IMR-90 (cell line): ENCODE measurements at regions not wholly inside any gene's neighbourhood (a gene's known extent, or its start where the extent isn't known, plus 50 kb on each side); places are given as distances from the start of the nearest gene placed in this dataset.

Source experiments
- ATAC-seq: fragments of 200-7000 bp; cut with Tn5 transposase; 2 replicates; pipeline ENCODE4 v1.9.1; 2020; ENCODE audit warnings: low read depth, mild to moderate bottlenecking, moderate library complexity
- BruUV-seq: library from RNA; stranded (reverse); fragments of 400-500 nt; replicated peaks from 2 replicates; lab custom pipeline; 2021; lab: Mats Ljungman, UMichigan
- CTCF ChIA-PET: fragments of 300-600 bp; formaldehyde crosslinking; extraction: SDS; loops from one replicate; lab custom pipeline; 2021; ENCODE audit warnings: antibody characterized with exemption; lab: Yijun Ruan, JAX
- POLR2A ChIA-PET: fragments of 300-600 bp; sonication (Branson Sonifier 250); formaldehyde crosslinking; loops from one replicate; lab custom pipeline; 2022; ENCODE audit warnings: antibody characterized with exemption; ENCODE audit not compliant: unreplicated experiment; lab: Charles Lee
- DNase-seq: peaks from one replicate; pipeline ENCODE4 v3.0.0; 2013
- H2AFZ ChIP-seq: replicated peaks from 2 replicates; pipeline ENCODE3; 2013; ENCODE audit warnings: low read length, mild to moderate bottlenecking; ENCODE audit not compliant: poor library complexity
- H2AK5ac ChIP-seq: 2 replicates; pipeline ENCODE4 v1.6.1; 2013; ENCODE audit warnings: low read depth, low read length, inconsistent platforms
- H2AK9ac ChIP-seq: replicated peaks from 2 replicates; pipeline ENCODE3; 2013; ENCODE audit warnings: mild to moderate bottlenecking, low read depth, low read length, moderate library complexity; ENCODE audit not compliant: poor library complexity
- H2BK120ac ChIP-seq: 2 replicates; pipeline ENCODE4 v1.6.1; 2013; ENCODE audit warnings: low read depth, low read length, inconsistent platforms
- H2BK15ac ChIP-seq: 3 replicates; pipeline ENCODE4 v1.6.1; 2013; ENCODE audit warnings: low read depth, low read length, inconsistent platforms
- H2BK20ac ChIP-seq: 2 replicates; pipeline ENCODE4 v1.6.1; 2013; ENCODE audit warnings: low read depth, mild to moderate bottlenecking, inconsistent platforms, low read length, moderate library complexity
- H2BK5ac ChIP-seq: 2 replicates; pipeline ENCODE4 v1.6.1; 2013; ENCODE audit warnings: mild to moderate bottlenecking, low read depth, low read length, inconsistent platforms; ENCODE audit not compliant: poor library complexity, severe bottlenecking
- H3K14ac ChIP-seq: replicated peaks from 2 replicates; pipeline ENCODE4 v1.6.1; 2013; ENCODE audit warnings: low read depth, low read length, inconsistent platforms
- H3K18ac ChIP-seq: 2 replicates; pipeline ENCODE4 v1.6.1; 2013; ENCODE audit warnings: low read depth, low read length, control low read depth
- H3K23ac ChIP-seq: 2 replicates; pipeline ENCODE4 v1.6.1; 2013; ENCODE audit warnings: low read depth, low read length, inconsistent platforms
- H3K27ac ChIP-seq: 2 replicates; pipeline ENCODE4 v1.5.1; 2013; ENCODE audit warnings: mild to moderate bottlenecking, control low read depth, low read length; ENCODE audit not compliant: insufficient read depth
- H3K27me3 ChIP-seq: 2 replicates; pipeline ENCODE4 v1.6.1; 2013; ENCODE audit warnings: low read length; ENCODE audit not compliant: control insufficient read depth, insufficient read depth
- H3K36me3 ChIP-seq: 2 replicates; pipeline ENCODE4 v1.6.1; 2013; ENCODE audit warnings: low read length, mixed read lengths; ENCODE audit not compliant: control insufficient read depth, insufficient read depth
- H3K4ac ChIP-seq: 2 replicates; pipeline ENCODE4 v1.6.1; 2013; ENCODE audit warnings: low read depth, low read length, inconsistent platforms
- H3K4me1 ChIP-seq: 2 replicates; pipeline ENCODE4 v1.6.1; 2013; ENCODE audit warnings: low read length, mixed read lengths; ENCODE audit not compliant: control insufficient read depth, insufficient read depth
- H3K4me2 ChIP-seq: 2 replicates; pipeline ENCODE4 v1.6.1; 2013; ENCODE audit warnings: low read depth, mild to moderate bottlenecking, control low read depth, low read length, moderate library complexity
- H3K4me3 ChIP-seq: 2 replicates; pipeline ENCODE4 v1.5.1; 2013; ENCODE audit warnings: low read depth, mild to moderate bottlenecking, control low read depth, low read length, moderate library complexity; ENCODE audit not compliant: insufficient read depth
- H3K56ac ChIP-seq: 2 replicates; pipeline ENCODE4 v1.6.1; 2013; ENCODE audit warnings: low read length, inconsistent platforms; ENCODE audit not compliant: insufficient read depth; ENCODE audit errors: extremely low read depth
- H3K79me1 ChIP-seq, 2 experiments: 2 replicates each; pipeline ENCODE4 v1.6.1; 2013; ENCODE audit warnings: low read length in 2 of 2, inconsistent platforms in 1 of 2, low read depth in 1 of 2
- H3K9ac ChIP-seq: 2 replicates; pipeline ENCODE4 v1.6.1; 2013; ENCODE audit warnings: low read depth, low read length, control low read depth
- H3K9me1 ChIP-seq: 2 replicates; pipeline ENCODE4 v1.6.1; 2013; ENCODE audit warnings: low read length, inconsistent platforms; ENCODE audit not compliant: insufficient read depth
- H3K9me3 ChIP-seq: 2 replicates; pipeline ENCODE4 v1.6.1; 2013; ENCODE audit warnings: low read length; ENCODE audit not compliant: control insufficient read depth, insufficient read depth
- H4K20me1 ChIP-seq: 2 replicates; pipeline ENCODE4 v1.6.1; 2013; ENCODE audit warnings: low read length, inconsistent platforms; ENCODE audit not compliant: insufficient read depth
- H4K5ac ChIP-seq: 2 replicates; pipeline ENCODE4 v1.6.1; 2013; ENCODE audit warnings: mild to moderate bottlenecking, low read depth, low read length, control low read depth
- H4K8ac ChIP-seq, 2 experiments: 2 replicates each; pipeline ENCODE4 v1.6.1; 2013; ENCODE audit warnings: low read depth in 2 of 2, low read length in 2 of 2, control low read depth in 1 of 2, inconsistent platforms in 1 of 2
- H4K91ac ChIP-seq: 2 replicates; pipeline ENCODE4 v1.6.1; 2013; ENCODE audit warnings: low read depth, low read length, inconsistent platforms; ENCODE audit not compliant: insufficient read depth
- BHLHE40 ChIP-seq: fragments of 150-350 bp; IDR thresholded peaks from 2 replicates; pipeline ENCODE4 v1.6.1; 2016; ENCODE audit warnings: mild to moderate bottlenecking, low read depth, low read length
- CEBPB ChIP-seq: IDR thresholded peaks from 2 replicates; pipeline ENCODE4 v1.6.1; 2012; ENCODE audit warnings: low read depth, low read length, improper control_type of control experiment
- FOS ChIP-seq: fragments of 150-350 bp; IDR thresholded peaks from 2 replicates; pipeline ENCODE4 v1.6.1; 2016; ENCODE audit warnings: low read depth, low read length
- MAFK ChIP-seq: IDR thresholded peaks from 2 replicates; pipeline ENCODE4 v1.6.1; 2012; ENCODE audit warnings: low read depth, low read length, improper control_type of control experiment
- MAZ ChIP-seq: IDR thresholded peaks from 2 replicates; pipeline ENCODE4 v1.6.1; 2012; ENCODE audit warnings: low read depth, mild to moderate bottlenecking, low read length, improper control_type of control experiment, moderate library complexity, borderline replicate concordance
- MXI1 ChIP-seq: IDR thresholded peaks from 2 replicates; pipeline ENCODE4 v1.6.1; 2012; ENCODE audit warnings: low read depth, mild to moderate bottlenecking, low read length, moderate library complexity, borderline replicate concordance
- NFE2L2 ChIP-seq: fragments of 150-350 bp; IDR thresholded peaks from 2 replicates; pipeline ENCODE4 v1.6.1; 2016; ENCODE audit warnings: low read depth, mild to moderate bottlenecking, low read length
- POLR2A ChIP-seq: IDR thresholded peaks from 2 replicates; pipeline ENCODE4 v1.6.1; 2012; ENCODE audit warnings: mild to moderate bottlenecking, low read depth, low read length
- RAD21 ChIP-seq: IDR thresholded peaks from 2 replicates; pipeline ENCODE4 v1.6.1; 2012; ENCODE audit warnings: low read length, improper control_type of control experiment
- RCOR1 ChIP-seq: IDR thresholded peaks from 2 replicates; pipeline ENCODE4 v1.6.1; 2012; ENCODE audit warnings: mild to moderate bottlenecking, low read length, improper control_type of control experiment; ENCODE audit not compliant: insufficient replicate concordance
- RFX5 ChIP-seq: IDR thresholded peaks from 2 replicates; pipeline ENCODE4 v1.8.0; 2012; ENCODE audit warnings: low read depth, mild to moderate bottlenecking, low read length, moderate library complexity
- SMC3 ChIP-seq: fragments of 150-350 bp; IDR thresholded peaks from 2 replicates; pipeline ENCODE4 v1.6.1; 2016; ENCODE audit warnings: low read depth, mild to moderate bottlenecking, antibody characterized with exemption, low read length, moderate library complexity
- WGBS, 2 experiments: methylation state at CpG; one replicate each; pipeline versions ENCODE4 v1.1.5 to v1.1.7; 2013; ENCODE audit warnings: missing lambda C conversion rate in 2 of 2; ENCODE audit not compliant: insufficient read length in 1 of 2; ENCODE audit errors: extremely low coverage in 2 of 2; 5-methylcytosine and 5-hydroxymethylcytosine counted together
- dilution Hi-C: fragments of 300-500 bp; cut with HindIII; formaldehyde crosslinking; loops from one replicate; pipeline ENCODE4 v1.14.3; 2018; ENCODE audit warnings: low sequenced_read_pairs; ENCODE audit not compliant: unreplicated experiment
- in situ Hi-C: fragments of 300-500 bp; cut with MboI; formaldehyde crosslinking; loops from 3 replicates; pipeline ENCODE4 v1.14.3; 2019; ENCODE audit warnings: low sequenced_read_pairs, inconsistent platforms, mixed read lengths
- intact Hi-C: fragments of 100-400 bp; cut with micrococcal nuclease; formaldehyde crosslinking; loops from 2 replicates; pipeline ENCODE4 v1.10.0; 2022
- TF ChIP-seq, protein P1 (sequence below): fragments of 150-350 bp; IDR thresholded peaks from 2 replicates; pipeline ENCODE4 v1.6.1; 2016; ENCODE audit warnings: low read depth, mild to moderate bottlenecking, low read length, moderate library complexity, borderline replicate concordance
- TF ChIP-seq, protein P2 (sequence below): conservative IDR thresholded peaks from 2 replicates; pipeline ENCODE4 v1.5.1; 2012; ENCODE audit warnings: mild to moderate bottlenecking, low read depth, low read length, improper control_type of control experiment
- TF ChIP-seq, protein P3 (sequence below): fragments of 150-350 bp; IDR thresholded peaks from 2 replicates; pipeline ENCODE4 v1.6.1; 2017; ENCODE audit warnings: mild to moderate bottlenecking, antibody characterized with exemption, low read length, low read depth

DNA sequence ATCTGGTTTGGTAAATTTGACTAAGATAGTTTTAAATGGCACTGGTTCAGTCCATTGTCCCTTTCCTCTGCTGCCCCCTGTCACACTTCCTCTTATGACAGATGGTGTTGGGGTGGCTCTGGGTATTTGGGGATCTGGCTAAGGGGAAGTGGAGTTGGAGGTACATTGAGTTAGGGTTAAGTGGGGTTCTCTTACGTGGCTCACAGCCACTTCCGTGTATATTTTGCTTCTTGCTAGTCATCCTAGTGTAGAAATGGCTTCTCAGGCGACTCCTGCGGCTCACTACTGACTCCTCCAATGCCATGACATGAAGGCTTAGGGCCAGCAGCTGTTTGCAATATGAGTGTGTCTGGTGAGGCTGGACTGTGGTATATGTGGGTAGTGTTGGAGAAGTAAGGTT lies 187.0 kb downstream of the HAUS1 start:
- POLR2A ChIA-PET, result no interaction called here

More for the DNA sequence above, 187.0 kb downstream of the HAUS1 start:
- H3K9me1 ChIP-seq, result no peaks in the 10 kb centered on the region
- no peaks in the 10 kb centered on the region for H3K79me1 ChIP-seq
- H4K20me1 ChIP-seq, result no peaks in the 10 kb centered on the region
- H4K8ac ChIP-seq, result no peak overlapping the region
- TF ChIP-seq RAD21 (no peak), CEBPB (no peak), NFE2L2 (no peak), BHLHE40 (no peak), SMC3 (no peak), POLR2A (no peak), FOS (no peak), MAFK (no peak), RCOR1 (no peak), RFX5 (no peak), MAZ (no peak), MXI1 (no peak)
- TF ChIP-seq, protein P1, sequence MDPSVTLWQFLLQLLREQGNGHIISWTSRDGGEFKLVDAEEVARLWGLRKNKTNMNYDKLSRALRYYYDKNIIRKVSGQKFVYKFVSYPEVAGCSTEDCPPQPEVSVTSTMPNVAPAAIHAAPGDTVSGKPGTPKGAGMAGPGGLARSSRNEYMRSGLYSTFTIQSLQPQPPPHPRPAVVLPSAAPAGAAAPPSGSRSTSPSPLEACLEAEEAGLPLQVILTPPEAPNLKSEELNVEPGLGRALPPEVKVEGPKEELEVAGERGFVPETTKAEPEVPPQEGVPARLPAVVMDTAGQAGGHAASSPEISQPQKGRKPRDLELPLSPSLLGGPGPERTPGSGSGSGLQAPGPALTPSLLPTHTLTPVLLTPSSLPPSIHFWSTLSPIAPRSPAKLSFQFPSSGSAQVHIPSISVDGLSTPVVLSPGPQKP, result no peak
- TF ChIP-seq, protein P2, sequence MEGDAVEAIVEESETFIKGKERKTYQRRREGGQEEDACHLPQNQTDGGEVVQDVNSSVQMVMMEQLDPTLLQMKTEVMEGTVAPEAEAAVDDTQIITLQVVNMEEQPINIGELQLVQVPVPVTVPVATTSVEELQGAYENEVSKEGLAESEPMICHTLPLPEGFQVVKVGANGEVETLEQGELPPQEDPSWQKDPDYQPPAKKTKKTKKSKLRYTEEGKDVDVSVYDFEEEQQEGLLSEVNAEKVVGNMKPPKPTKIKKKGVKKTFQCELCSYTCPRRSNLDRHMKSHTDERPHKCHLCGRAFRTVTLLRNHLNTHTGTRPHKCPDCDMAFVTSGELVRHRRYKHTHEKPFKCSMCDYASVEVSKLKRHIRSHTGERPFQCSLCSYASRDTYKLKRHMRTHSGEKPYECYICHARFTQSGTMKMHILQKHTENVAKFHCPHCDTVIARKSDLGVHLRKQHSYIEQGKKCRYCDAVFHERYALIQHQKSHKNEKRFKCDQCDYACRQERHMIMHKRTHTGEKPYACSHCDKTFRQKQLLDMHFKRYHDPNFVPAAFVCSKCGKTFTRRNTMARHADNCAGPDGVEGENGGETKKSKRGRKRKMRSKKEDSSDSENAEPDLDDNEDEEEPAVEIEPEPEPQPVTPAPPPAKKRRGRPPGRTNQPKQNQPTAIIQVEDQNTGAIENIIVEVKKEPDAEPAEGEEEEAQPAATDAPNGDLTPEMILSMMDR, result no peak
- TF ChIP-seq, protein P3, sequence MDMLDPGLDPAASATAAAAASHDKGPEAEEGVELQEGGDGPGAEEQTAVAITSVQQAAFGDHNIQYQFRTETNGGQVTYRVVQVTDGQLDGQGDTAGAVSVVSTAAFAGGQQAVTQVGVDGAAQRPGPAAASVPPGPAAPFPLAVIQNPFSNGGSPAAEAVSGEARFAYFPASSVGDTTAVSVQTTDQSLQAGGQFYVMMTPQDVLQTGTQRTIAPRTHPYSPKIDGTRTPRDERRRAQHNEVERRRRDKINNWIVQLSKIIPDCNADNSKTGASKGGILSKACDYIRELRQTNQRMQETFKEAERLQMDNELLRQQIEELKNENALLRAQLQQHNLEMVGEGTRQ, result no peak
- in situ Hi-C loops (loop anchor here (10.0 kb wide), 1 partner anchor 364 kb away; the partner anchor contains the start of gene LOXHD1), intact Hi-C loops (no loop called here), dilution Hi-C loops (no loop called here)
- H2BK20ac ChIP-seq, result no peak overlapping the region
- CTCF ChIA-PET, result interaction anchor here (0.6 kb wide), 1 partner anchor 466 kb away, joined by 3 read pairs; no protein-coding TSS in a partner anchor
- no peak overlapping the region for H3K4me3 ChIP-seq
- no peak overlapping the region for H3K18ac ChIP-seq
- no peak overlapping the region for H3K27ac ChIP-seq
- H2AK5ac ChIP-seq, result no peak overlapping the region
- no peak overlapping the region for H3K9ac ChIP-seq
- 69% methylated on average over 2 of the region's 4 CpGs; no CpG with 5 or more reads in 1 of the 2 experiments for WGBS, 2 experiments
- H3K27me3 ChIP-seq, result no peaks in the 10 kb centered on the region; the same call in 1 of the 2 replicates
- H2AK9ac ChIP-seq, result no peak overlapping the region
- DNase-seq, result no peak
- no peak overlapping the region for H4K91ac ChIP-seq
- H3K56ac ChIP-seq, result no peak overlapping the region
- no peak overlapping the region for H2BK120ac ChIP-seq
- H2BK15ac ChIP-seq, result no peak overlapping the region
- H3K4ac ChIP-seq, result no peak overlapping the region
- ATAC-seq, result no peak
- no peaks in the 10 kb centered on the region for H3K36me3 ChIP-seq
- H3K4me1 ChIP-seq, result no peaks in the 10 kb centered on the region
- H3K9me3 ChIP-seq, result no peaks in the 10 kb centered on the region
- H2AFZ ChIP-seq, result no peak overlapping the region
- no peak overlapping the region for H3K4me2 ChIP-seq
- no TSS peak for BruUV-seq
- H3K23ac ChIP-seq, result no peak overlapping the region
- H3K14ac ChIP-seq, result no peak overlapping the region
- H2BK5ac ChIP-seq, result no peak overlapping the region
- H4K5ac ChIP-seq, result no peak overlapping the region
